H9 (cell line): ENCODE measurements at regions not wholly inside any gene's neighbourhood (a gene's known extent, or its start where the extent isn't known, plus 50 kb on each side); places are given as distances from the start of the nearest gene placed in this dataset.

Experiments used
- DNase-seq: peaks from one replicate; pipeline ENCODE4 v3.0.0-alpha.2; 2017
- H2AFZ ChIP-seq: one replicate; pipeline ENCODE4 v1.6.1; 2013; ENCODE audit warnings: mild to moderate bottlenecking, low read length, control low read depth, moderate library complexity
- H2AK5ac ChIP-seq: 2 replicates; pipeline ENCODE4 v1.6.1; 2013; ENCODE audit warnings: low read length, control low read depth, mixed read lengths; ENCODE audit not compliant: insufficient read length
- H2BK120ac ChIP-seq: one replicate; pipeline ENCODE4 v1.6.1; 2013; ENCODE audit warnings: low read depth, mild to moderate bottlenecking, low read length, control low read depth, inconsistent platforms; ENCODE audit not compliant: poor library complexity, severe bottlenecking
- H2BK12ac ChIP-seq: 2 replicates; pipeline ENCODE4 v1.6.1; 2013; ENCODE audit warnings: low read length, control low read depth, mixed read lengths, low read depth; ENCODE audit not compliant: insufficient read length
- H2BK15ac ChIP-seq: 2 replicates; pipeline ENCODE4 v1.6.1; 2013; ENCODE audit warnings: low read depth, low read length, control low read depth
- H2BK20ac ChIP-seq: one replicate; pipeline ENCODE4 v1.6.1; 2013; ENCODE audit warnings: low read depth, mild to moderate bottlenecking, low read length, control low read depth, inconsistent platforms; ENCODE audit not compliant: poor library complexity, severe bottlenecking
- H2BK5ac ChIP-seq: 2 replicates; pipeline ENCODE4 v1.6.1; 2013; ENCODE audit warnings: low read length, control low read depth, mixed read lengths; ENCODE audit not compliant: insufficient read length
- H3K14ac ChIP-seq: 2 replicates; pipeline ENCODE4 v1.6.1; 2013; ENCODE audit warnings: low read length, control low read depth; ENCODE audit not compliant: insufficient read depth
- H3K18ac ChIP-seq: 2 replicates; pipeline ENCODE4 v1.6.1; 2013; ENCODE audit warnings: low read depth, mild to moderate bottlenecking, mixed read lengths, low read length, control low read depth; ENCODE audit not compliant: insufficient read length
- H3K23ac ChIP-seq: 2 replicates; pipeline ENCODE4 v1.6.1; 2013; ENCODE audit warnings: low read length, control low read depth, mixed read lengths, low read depth; ENCODE audit not compliant: insufficient read length
- H3K23me2 ChIP-seq: 2 replicates; pipeline ENCODE4 v1.6.1; 2013; ENCODE audit warnings: low read depth, mild to moderate bottlenecking, mixed read lengths, low read length, control low read depth; ENCODE audit not compliant: insufficient read length, poor library complexity, severe bottlenecking
- H3K27ac ChIP-seq: 2 replicates; pipeline ENCODE4 v1.5.1; 2013; ENCODE audit warnings: low read length, control low read depth, mixed read lengths, low read depth; ENCODE audit not compliant: insufficient read length
- H3K27me3 ChIP-seq: 2 replicates; pipeline ENCODE4 v1.6.1; 2013; ENCODE audit warnings: low read length, control low read depth, inconsistent platforms; ENCODE audit not compliant: insufficient read depth
- H3K4ac ChIP-seq: 2 replicates; pipeline ENCODE4 v1.6.1; 2013; ENCODE audit warnings: low read depth, mild to moderate bottlenecking, control low read depth, inconsistent platforms, low read length, moderate library complexity
- H3K4me1 ChIP-seq: 2 replicates; pipeline ENCODE4 v1.6.1; 2013; ENCODE audit warnings: low read length, control low read depth, inconsistent platforms; ENCODE audit not compliant: insufficient read depth
- H3K4me2 ChIP-seq: 2 replicates; pipeline ENCODE4 v1.6.1; 2013; ENCODE audit warnings: low read length, control low read depth, mixed read lengths; ENCODE audit not compliant: insufficient read length, insufficient read depth
- H3K56ac ChIP-seq: 2 replicates; pipeline ENCODE4 v1.6.1; 2013; ENCODE audit warnings: low read depth, mild to moderate bottlenecking, mixed read lengths, low read length, control low read depth; ENCODE audit not compliant: insufficient read length
- H3K79me1 ChIP-seq: 2 replicates; pipeline ENCODE4 v1.6.1; 2013; ENCODE audit warnings: low read depth, mild to moderate bottlenecking, moderate library complexity, low read length, control low read depth, inconsistent platforms; ENCODE audit not compliant: insufficient read depth, poor library complexity, severe bottlenecking
- H3K79me2 ChIP-seq: 2 replicates; pipeline ENCODE4 v1.6.1; 2013; ENCODE audit warnings: low read length, control low read depth, inconsistent platforms; ENCODE audit not compliant: insufficient read depth
- H3K9ac ChIP-seq: 2 replicates; pipeline ENCODE4 v1.6.1; 2013; ENCODE audit warnings: low read length, control low read depth, mixed read lengths; ENCODE audit not compliant: insufficient read length; ENCODE audit errors: extremely low read depth
- H3K9me3 ChIP-seq: one replicate; pipeline ENCODE4 v1.6.1; 2013; ENCODE audit warnings: low read depth, low read length, inconsistent platforms; ENCODE audit not compliant: control insufficient read depth
- H3T11ph ChIP-seq: one replicate; pipeline ENCODE4 v1.6.1; 2013; ENCODE audit warnings: mild to moderate bottlenecking, low read length, control low read depth, inconsistent platforms
- H4K20me1 ChIP-seq: one replicate; pipeline ENCODE4 v1.6.1; 2013; ENCODE audit not compliant: control insufficient read depth, insufficient read length, insufficient read depth
- H4K5ac ChIP-seq: 2 replicates; pipeline ENCODE4 v1.6.1; 2013; ENCODE audit warnings: low read depth, mild to moderate bottlenecking, mixed read lengths, low read length, control low read depth; ENCODE audit not compliant: insufficient read length
- H4K8ac ChIP-seq: replicated peaks from 2 replicates; pipeline ENCODE4 v1.6.1; 2013; ENCODE audit warnings: low read length, control low read depth, mixed read lengths, low read depth; ENCODE audit not compliant: insufficient read length
- H4K91ac ChIP-seq: 2 replicates; pipeline ENCODE4 v1.6.1; 2013; ENCODE audit warnings: low read depth, mild to moderate bottlenecking, moderate library complexity, mixed read lengths, low read length, control low read depth; ENCODE audit not compliant: insufficient read length
- H3K27ac Mint-ChIP-seq, 3 experiments: 2 replicates in 2 of 3; 3 replicates in 1 of 3; pipeline ENCODE4 v1.8.0; 2020 to 2021; ENCODE audit warnings: mixed read lengths in 3 of 3, mild to moderate bottlenecking in 1 of 3, moderate library complexity in 1 of 3
- H3K27me3 Mint-ChIP-seq: 2 replicates; pipeline ENCODE4 v1.8.0; 2021; ENCODE audit warnings: low read depth, mild to moderate bottlenecking, moderate library complexity, mixed read lengths
- H3K36me3 Mint-ChIP-seq, 3 experiments: 2 replicates in 2 of 3; 3 replicates in 1 of 3; pipeline ENCODE4 v1.8.0; 2020 to 2021; ENCODE audit warnings: low read depth in 3 of 3, mixed read lengths in 3 of 3; ENCODE audit not compliant: insufficient read depth in 1 of 3
- H3K4me1 Mint-ChIP-seq, 2 experiments: 2 replicates each; pipeline ENCODE4 v1.8.0; 2020; ENCODE audit warnings: mixed read lengths in 2 of 2
- H3K4me3 Mint-ChIP-seq, 2 experiments: 2 replicates in 1 of 2; 3 replicates in 1 of 2; pipeline ENCODE4 v1.8.0; 2020 to 2021; ENCODE audit warnings: mild to moderate bottlenecking in 2 of 2, mixed read lengths in 2 of 2, moderate library complexity in 1 of 2
- H3K9me3 Mint-ChIP-seq, 2 experiments: 2 replicates in 1 of 2; 3 replicates in 1 of 2; pipeline ENCODE4 v1.8.0; 2020; ENCODE audit warnings: mild to moderate bottlenecking in 2 of 2, mixed read lengths in 2 of 2, moderate library complexity in 1 of 2
- CTCF ChIP-seq: fragments of 200-600 bp; sonication (generic); conservative IDR thresholded peaks from 3 replicates; pipeline ENCODE4 v1.8.0; 2021; ENCODE audit warnings: antibody characterized with exemption, mild to moderate bottlenecking
- WGBS: extraction: QIAGEN DNeasy Blood & Tissue Kit; methylation state at CpG from one replicate; pipeline ENCODE4 v1.1.7; 2013; ENCODE audit warnings: missing lambda C conversion rate, low lambda C conversion rate, mixed read lengths; ENCODE audit not compliant: insufficient read length; ENCODE audit errors: extremely low coverage; 5-methylcytosine and 5-hydroxymethylcytosine counted together

GRCh38 chrX:4675686-4676300 lies 962.3 kb upstream of the PRKX start:
- no peak for DNase-seq
- Histone ChIP-seq H2BK15ac (no peak overlapping the region), H3T11ph (no peak overlapping the region), H3K56ac (no peak overlapping the region), H3K14ac (no peak overlapping the region), H4K20me1 (no peaks in the 10 kb centered on the region), H3K79me1 (no peaks in the 10 kb centered on the region), H3K27me3 (no peaks in the 10 kb centered on the region), H3K18ac (no peak overlapping the region), H2BK5ac (no peak overlapping the region), H4K5ac (no peak overlapping the region), H3K23ac (no peak overlapping the region), H3K9ac (no peak overlapping the region), H3K27ac (no peak overlapping the region), H3K9me3 (no peaks in the 10 kb centered on the region), H3K4me2 (no peak overlapping the region), H2AFZ (no peak overlapping the region), H2BK20ac (no peak overlapping the region), H3K4me1 (peaks cover 3% of the 10 kb centered on the region; the same call in 1 of the 2 replicates), H2BK120ac (no peak overlapping the region), H4K8ac (no peak overlapping the region), H2BK12ac (no peak overlapping the region), H2AK5ac (no peak overlapping the region), H4K91ac (no peak overlapping the region), H3K23me2 (no peaks in the 10 kb centered on the region), H3K4ac (no peak overlapping the region), H3K79me2 (no peaks in the 10 kb centered on the region)
- Mint-ChIP-seq H3K4me3 (no peak overlapping the region), H3K27me3 (no peaks in the 10 kb centered on the region; the same call in 1 of the 2 replicates), H3K4me1 (peaks cover 16 to 30% of the 10 kb centered on the region in 2 experiments), H3K9me3 (peaks cover 3% of the 10 kb centered on the region in 2 experiments; a peak in 2 of 5 replicates), H3K27ac (no peak overlapping the region), H3K36me3 (peaks cover 0 to 4% (median under 1%) of the 10 kb centered on the region in 3 experiments; a peak in 2 of 7 replicates)
- no peak for TF ChIP-seq CTCF
- no CpG with 5 or more reads among the region's 4 CpGs for WGBS
